ENCODE measurements at regions not wholly inside any gene's neighbourhood (a gene's known extent, or its start where the extent isn't known, plus 50 kb on each side); places are given as distances from the start of the nearest gene placed in this dataset.
"Not testable (repeated sequence)": the region's sequence is repeated elsewhere in the genome, so short reads cannot be mapped to it uniquely, and the experiment has no call there.

DNA sequence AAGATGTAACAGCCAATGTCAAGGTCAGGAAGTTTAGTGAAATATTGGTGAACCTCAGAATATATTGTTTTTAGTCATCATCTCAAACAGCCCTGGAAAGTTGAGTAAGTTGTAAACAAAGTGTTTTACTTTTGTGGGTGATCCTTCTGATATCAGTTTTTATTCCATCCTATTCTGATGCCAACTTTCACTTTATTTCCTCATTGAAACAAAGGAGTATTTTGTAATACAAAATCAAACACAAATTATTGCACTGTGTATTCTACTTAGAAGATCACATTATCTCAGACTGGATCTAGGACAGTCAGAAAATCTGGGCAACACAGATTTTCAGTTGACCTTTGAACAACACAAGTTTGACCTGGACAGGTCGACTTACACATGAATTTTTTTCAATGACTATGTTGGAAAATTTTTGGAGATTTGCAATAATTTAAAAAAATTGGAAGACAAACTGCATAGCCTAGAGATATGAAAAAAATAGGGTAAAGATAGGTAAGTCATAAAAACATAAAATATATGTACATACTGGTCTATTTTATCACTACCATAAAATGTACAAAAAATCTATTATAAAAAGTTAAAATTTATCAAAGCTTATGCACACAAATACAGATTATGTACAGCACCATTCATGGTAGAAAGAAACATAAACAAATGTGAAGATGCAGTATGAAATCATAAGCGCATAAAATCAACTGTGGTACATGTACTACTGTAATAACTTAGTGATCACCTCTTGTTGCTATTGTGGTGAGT lies 709.1 kb upstream of the FAM241A start:
- no peak for DNase-seq

DNA sequence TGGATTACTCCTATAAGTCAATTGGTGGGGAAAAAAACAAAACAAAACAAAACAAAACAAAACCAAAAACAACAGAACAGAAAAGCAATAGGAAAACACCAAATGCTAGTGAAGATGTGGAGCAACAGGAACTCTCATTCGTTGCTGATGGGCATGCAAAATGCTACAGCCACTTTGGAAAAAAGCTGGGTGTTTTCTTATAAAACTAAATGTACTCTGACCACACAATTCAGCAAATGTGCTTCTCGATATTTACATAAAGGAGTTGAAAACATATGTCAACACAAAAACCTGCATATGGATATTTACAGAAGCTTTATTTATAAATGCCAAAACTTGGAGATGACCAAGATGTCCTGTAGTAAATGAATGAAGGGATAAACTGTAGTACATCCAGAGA lies 703.6 kb upstream of the FAM241A start:
- DNase-seq = no peak

DNA sequence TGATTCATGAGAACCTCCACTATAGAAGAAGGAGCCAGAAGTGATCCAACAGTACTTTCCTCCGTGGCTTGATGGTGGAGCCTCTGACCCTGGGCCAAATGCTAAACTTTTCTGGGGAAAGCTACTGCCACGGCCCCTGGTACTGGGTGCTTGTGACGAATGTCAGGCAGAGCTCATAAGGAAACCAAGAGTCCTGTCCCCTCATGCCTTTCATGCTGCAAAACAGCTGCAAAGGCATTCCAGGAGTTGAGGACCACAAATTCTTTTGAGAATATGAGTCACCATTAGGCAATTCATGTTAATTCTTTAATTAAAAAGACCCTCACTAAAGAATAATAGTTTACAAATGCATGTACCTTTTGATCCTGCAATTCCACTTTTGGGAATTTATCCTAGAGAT lies 700.4 kb upstream of the FAM241A start:
- DNase-seq = not testable (repeated sequence)

DNA sequence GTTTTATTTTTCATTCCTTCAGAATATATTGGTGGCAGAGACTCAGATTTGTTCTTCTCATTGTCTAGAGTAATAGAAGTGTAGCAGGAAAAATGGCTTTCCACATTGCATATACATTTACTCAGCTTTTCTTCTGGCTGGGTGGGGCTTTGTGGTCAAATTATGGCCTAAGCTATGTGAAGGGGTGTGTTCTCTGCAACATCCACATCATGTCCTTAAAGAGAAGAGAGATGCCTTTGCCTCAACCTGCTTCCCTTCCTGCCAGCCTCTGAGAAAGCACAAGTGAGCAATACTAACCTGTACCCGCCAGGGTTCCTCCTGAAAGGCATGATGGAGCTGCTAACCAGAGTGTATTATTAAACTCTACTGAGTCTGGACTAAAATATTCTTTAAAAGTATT lies 695.6 kb upstream of the FAM241A start:
- DNase-seq = no peak

DNA sequence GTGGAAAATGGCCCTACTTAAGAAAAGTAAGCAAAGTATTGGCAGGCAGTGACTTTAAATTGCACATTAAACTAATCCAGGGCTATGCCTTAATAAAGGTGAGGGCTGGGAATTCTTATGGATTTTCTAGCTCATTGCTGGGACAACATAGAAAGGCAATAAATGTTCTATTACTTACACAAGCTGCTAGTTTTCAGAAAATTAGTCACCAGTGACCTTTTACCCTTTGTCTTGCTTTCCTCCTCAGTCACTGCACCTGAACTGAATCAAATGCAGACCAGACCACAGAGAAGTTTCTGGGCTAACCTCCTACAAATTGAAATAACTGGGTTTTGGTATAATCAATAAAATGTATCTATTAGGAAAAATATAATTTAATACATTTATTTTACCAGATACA lies 694.4 kb upstream of the FAM241A start:
- no peak for DNase-seq

DNA sequence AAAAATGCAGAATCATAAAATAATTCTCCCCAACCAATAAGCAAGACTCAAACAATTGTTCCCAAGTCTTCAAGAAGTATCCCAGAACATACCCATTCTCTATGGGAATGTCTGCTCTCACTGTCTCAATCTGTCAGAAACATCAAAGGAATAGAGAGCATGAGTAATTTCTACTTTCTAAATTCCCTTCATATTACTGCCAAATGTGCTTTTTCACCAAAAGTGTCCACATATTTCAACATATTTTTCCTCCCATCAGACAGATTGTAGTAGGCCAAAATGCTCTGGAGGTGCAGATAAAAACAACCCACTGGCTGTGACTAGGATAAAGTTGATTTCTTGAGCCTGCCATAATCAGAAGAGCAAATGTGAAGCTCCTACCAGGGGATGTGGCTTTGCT lies 692.0 kb upstream of the FAM241A start:
- DNase-seq = no peak

DNA sequence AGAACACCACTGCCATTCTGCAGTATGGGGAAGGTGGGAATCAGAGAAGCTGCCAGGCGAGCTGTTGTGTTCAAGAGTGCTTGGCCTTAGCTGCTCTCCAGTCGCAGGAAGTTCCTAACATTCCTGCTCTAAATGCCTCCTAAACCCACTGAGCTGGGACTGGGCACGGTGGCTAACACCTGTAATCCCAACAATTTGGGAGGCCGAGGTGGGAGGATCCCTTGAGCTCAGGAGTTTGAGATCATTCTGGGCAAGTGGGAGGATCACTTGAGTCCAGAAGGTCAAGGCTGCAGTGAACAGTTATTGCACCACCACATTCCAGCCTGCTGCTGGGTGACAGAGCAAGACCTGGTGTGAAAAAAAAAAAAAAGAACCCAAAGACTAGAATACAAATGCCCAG lies 690.3 kb upstream of the FAM241A start:
- DNase-seq = no peak

DNA sequence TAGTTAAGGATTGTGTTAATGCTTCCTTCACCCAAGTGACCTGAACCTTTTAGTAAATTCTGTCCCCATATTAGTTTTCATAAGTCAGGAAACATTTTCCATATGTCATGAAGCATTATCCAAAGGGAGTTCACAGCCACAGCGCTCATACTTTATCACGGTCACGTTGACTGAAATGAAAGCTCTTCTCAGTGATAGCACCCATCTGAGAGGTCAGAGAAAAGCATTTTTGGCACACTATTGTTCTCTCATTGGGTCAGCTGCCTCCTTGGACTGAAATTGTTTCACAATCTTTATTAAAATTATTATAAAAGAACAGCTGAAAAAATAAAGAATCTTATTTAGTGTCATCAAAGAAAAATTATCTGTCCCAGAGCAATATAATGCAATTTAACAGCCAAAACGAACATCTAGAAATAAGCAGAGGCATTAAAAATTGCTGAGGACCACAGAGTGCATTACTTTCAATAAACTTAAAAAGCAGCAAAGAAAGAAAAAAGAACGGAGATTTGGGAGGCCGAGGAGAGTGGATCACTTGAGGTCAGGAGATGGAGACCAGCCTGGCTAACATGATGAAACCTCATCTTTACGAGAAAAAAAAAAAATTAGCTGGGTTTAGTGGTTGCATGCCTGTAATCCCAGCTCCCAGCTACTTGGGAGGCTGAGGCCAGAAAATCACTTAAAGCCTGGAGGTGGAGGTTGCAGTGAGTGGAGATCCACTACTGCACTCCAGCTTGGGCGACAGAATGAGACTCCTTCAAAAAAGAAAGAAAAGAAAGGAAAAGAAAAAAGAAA lies 680.8 kb upstream of the FAM241A start:
- DNase-seq = no peak

DNA sequence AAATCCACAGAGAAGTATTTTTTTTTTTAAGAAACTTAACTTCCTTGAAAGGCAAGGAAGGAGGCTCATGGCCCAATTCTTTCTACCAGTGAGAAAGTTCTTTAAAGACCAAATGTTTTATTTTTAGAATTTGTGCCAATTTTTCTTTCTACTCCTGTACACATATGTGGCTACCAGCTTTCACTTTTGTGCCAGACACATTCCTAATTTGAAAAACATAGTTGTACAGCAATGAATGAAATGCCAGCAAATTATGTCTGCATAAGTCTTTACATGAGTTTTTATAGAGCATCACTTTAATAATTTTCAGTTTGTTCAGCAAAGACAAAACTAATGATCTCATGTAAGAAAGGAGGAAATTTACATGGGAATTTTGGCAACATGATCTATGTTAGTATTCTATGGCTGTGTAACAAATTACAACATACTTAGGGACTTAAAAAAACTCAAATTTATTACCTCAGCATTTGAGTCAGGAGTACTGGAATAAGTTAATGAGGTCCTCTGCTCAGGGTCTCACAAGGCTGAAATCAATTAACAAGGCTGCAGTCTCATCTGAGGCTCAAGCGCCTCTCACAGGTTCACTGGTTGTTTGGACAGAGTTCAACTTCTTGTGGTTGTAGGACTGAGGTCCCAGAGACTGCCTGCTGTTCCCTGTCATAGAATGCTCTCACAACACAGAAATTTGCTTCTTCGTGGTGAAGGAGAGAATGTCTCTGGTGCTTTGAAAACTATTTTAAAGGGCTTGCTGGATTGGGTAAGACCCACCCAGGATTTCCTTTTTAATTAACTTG lies 678.2 kb upstream of the FAM241A start:
- no peak for DNase-seq

DNA sequence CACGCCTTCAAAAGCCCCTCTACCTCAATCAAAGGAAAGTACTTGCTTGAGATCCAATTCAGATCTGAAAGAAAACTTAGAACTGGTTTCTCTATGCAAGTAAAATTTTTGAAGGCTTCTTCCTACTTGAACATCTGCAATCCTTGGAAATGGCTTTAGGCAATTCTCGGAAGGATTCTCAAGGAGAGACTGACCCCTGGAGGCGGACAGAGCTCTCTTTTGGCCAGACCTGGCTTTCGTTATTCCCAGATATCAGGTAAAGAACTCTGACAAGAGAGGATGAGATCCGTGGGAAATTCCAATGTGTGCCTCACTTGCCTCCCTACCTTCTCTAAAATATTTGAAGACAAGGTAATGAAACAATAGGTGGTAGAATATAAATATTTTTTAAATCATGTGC lies 670.3 kb upstream of the FAM241A start:
- DNase-seq = no peak

DNA sequence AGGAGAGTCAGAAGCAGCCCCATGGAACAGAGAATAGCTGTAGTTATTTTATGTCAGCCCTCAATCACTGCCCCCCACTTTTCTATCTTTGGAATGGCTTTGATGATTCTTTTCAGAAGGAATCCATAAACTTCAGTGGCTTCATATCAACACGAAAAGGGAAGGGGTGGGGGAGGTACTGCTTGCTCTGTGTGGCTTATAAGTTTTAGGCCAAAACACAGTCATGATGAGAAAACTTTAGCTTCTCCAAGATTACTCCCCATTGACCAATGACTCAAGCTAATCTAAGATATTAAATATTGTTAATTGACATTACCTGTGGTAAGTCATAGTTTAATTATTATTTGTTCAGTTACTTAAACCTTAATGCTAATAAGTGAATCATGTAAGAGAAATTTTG lies 669.6 kb upstream of the FAM241A start:
- DNase-seq = no peak

DNA sequence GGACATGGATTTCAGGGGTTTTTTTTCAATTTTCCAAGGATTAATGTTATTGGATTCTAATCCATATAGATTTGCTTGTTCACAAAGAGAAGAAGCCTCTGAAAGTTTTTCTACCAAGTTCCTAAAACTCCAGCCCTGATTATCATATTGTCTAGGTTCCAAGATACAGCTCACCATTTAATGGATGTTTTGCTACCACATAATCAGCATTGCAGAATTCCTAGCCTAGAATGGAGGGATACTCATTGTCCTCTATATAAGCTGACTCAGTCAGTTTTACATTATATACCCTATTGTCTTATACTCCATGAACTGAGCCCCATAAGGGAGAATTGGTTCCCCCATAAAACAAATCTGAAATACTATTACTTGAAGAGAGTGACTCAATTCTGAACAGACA lies 664.7 kb upstream of the FAM241A start:
- DNase-seq = no peak

DNA sequence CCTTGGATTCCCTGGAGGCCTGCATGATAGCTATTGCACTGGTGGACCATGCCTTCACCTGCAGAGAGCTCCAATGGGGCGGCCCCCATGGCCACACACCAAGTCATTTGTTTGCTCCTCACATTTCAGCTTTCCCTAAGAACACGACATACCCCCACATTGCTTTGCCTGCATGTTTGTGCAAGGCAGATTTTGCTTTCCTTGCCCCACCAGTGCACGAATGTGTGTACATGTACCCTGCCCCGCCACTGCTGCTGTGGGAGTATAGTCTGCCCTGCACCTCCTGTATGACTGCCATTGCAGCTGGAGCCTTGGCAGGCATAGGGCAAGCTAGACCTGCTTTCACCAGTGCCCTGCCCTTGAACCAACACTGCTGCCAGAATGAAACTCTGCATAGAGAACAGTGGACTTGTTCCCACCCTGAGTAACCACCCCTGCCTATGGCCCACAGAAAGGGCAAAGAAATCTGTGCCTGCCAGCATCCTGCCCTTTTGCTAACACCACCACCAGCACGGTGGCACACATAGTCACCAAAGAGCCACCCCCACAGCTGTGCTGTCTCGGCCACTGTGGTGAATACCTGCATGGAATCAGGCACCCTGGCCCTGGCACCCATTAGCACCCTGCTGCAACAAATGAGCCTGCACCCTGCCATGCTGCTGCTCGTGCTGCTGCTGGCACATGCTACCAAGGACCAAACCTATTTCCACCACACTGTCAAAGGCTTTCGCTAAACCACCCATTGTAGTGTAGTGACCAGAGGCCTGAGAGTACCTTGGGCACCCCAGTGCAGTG lies 661.7 kb upstream of the FAM241A start:
- no peak for DNase-seq

DNA sequence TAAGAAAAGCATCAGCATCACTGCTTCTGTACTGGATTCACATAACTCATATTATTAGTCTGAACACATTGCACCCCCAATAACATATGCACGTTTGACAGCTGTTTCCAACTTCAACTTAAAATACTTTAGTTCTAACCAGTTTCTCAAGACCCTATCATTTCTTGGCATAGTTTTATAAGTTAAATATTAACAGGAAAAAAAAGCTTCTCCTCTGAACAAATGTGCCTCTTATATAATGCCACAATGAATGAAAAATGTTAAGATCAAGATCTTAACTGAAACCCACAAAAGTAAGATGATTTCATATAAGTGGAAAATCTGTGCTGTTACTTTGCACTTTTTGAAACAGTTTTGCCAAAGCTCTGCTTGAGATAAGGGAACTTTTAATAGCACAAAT lies 652.8 kb upstream of the FAM241A start:
- no peak for DNase-seq

DNA sequence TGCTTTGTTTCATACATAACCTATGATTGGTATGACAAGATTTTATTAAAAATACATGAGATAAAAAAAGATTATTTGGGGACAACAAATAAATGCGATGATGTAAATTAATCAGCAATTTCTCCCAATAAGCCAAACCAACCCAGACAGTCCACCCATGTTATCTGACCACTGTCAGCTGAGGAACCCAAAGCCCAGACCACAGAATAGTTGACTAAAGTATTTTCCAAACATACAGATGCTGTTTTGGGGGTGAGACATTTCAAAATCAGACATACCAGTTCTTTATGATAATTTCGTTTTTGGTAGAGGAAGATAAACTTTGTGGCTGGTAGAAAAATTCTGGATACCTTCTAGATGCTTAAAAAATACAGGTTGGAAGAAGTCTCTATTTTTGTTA lies 650.8 kb upstream of the FAM241A start:
- DNase-seq = no peak

DNA sequence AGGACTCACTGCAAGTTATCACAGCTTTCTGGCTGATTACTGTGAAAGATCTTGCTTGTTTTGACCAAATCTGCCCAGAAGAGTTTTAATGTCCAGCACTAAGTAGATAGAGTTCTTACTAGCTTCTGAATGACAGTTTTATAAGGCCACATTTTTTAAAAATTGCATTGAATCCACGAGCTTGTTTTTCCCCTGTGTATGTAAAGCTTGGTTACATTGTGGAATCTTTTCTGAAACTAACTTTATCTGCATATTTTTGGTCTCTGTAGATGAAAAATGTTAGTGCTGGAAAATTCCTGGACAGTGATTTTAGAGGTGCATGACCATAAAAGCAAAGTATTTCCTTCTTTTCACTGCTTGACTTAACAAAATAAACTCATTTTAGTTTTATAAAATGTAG lies 650.3 kb upstream of the FAM241A start:
- no peak for DNase-seq

DNA sequence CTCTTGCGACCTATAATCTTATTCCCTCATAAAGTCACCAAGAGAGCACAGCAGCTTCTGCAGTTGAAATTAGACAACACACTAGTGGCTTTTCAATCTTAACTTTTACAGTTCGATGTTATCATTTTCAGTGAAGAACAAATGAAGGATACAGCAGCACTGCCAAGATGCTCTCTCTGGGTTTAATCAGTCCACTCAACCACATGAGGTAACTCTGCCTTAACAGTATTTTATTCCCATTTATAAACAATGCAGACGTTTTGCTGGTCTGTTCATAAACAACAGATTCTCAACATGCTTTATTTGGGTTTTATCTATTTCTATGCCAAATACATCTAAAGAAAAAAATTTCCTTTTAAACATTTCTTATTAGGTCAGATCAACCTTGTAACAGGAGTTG lies 646.0 kb upstream of the FAM241A start:
- DNase-seq = no peak

DNA sequence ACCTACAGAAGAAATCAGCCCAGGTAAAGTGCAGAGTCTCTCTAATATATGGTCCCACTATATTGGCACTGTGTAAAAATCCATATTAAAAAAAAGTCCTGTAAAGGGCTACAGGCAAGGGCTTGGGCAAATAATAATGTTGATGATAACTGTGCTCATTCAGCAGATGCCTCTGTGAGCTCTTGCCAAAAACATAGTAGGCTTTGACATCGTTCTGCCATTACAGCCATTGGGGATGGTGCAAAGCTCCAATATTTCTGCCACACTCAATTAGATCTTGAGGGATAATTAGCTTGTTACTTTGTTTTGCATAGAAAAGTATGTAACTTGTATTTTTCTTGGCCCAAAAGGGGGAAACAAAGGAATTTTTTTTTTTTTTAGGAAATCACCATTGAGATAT lies 645.5 kb upstream of the FAM241A start:
- DNase-seq = no peak

DNA sequence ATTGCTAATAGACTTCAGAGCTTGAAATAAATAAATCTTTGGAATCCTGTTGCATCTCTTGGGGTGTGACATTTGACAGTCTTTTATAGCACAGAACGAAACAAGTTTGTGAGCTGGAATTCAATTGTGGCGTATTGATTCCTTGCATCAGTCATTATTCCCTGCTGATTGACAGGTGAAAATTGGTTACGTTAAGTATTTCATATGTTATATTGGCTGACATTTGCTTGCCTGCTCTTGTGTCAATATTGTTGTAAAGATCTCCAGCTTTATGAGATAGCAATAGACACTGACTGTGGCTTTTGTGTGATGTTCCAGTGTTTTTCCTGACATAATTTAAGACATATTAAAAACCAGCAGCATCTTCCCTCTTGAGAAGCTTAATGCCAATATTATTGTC lies 644.4 kb upstream of the FAM241A start:
- DNase-seq = no peak

DNA sequence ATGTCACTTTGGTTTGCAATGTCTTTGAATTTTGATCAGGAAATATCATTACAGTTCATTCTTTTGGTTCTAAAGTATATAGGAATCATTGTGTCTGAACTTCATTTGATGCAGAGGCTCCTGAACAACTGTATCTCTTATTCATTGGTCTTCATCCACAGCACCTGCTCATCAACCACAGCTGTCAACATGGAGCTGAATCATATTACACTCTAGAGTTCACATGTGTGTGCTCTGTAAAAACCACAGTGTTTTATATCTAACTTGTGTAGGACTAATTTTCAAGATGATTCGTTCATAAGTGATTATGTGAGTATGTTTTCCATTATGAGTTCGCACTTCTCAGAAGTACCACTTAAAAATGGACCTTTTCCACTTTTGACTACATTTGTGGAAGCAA lies 643.3 kb upstream of the FAM241A start:
- DNase-seq = no peak

DNA sequence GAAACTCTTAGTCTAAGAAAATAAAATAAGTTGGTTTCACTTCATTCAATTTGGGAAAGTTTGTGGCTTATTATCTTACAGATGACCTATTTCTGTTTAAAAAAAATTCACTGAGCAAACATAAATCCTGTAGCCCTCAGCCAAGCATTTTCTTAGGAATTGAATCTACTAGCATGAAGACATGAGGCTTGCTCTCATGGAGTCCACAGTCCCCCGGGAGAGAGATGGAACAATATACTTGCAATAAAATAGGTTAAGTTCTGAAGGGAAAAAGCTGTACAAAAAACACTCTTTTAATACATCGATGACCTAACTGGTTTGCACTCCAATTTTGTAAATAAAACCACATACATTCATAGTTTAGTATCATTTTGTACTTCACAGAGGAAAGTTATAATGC lies 642.6 kb upstream of the FAM241A start:
- DNase-seq = no peak

DNA sequence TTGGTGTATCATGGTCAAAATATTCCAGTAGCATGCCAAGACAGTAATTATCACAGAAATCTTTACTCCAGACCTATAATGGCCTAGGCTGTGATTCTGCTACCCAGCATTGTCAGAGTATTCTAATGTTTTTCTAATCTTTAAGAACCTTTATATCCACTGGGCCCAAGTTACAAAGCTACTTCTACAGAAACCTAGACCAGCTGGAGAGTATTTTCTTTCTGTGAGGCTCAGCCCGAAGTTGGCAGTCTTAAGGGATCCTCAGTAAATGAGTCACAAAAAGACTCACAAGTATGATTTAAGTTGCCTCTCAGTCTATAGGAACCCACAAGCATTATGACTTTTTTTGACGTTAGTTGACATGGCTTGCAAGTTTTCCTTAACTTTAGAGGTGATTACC lies 638.5 kb upstream of the FAM241A start:
- DNase-seq = no peak

DNA sequence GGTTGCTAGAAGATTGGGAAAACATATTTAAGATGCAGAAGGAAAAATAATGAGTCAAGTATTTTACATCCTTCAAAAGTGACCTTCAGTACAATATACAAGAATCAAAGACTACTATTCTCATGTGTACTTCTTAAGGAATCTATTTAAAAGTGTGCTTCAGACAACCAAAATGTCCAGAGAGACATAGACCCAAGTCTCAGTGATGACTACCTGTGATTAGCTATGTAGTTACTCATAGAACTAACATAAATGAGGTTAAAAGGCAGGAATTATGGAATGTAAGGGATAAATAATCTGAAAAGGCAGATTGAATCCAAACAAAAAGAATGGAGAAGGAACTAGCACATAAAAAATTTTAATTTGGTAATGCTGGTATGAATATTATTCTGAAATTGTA lies 634.7 kb upstream of the FAM241A start:
- DNase-seq = no peak

Measured in Kasumi-1 (cell line).